ENCODE measurements at regions not wholly inside any gene's neighbourhood (a gene's known extent, or its start where the extent isn't known, plus 50 kb on each side); places are given as distances from the start of the nearest gene placed in this dataset.

DNA sequence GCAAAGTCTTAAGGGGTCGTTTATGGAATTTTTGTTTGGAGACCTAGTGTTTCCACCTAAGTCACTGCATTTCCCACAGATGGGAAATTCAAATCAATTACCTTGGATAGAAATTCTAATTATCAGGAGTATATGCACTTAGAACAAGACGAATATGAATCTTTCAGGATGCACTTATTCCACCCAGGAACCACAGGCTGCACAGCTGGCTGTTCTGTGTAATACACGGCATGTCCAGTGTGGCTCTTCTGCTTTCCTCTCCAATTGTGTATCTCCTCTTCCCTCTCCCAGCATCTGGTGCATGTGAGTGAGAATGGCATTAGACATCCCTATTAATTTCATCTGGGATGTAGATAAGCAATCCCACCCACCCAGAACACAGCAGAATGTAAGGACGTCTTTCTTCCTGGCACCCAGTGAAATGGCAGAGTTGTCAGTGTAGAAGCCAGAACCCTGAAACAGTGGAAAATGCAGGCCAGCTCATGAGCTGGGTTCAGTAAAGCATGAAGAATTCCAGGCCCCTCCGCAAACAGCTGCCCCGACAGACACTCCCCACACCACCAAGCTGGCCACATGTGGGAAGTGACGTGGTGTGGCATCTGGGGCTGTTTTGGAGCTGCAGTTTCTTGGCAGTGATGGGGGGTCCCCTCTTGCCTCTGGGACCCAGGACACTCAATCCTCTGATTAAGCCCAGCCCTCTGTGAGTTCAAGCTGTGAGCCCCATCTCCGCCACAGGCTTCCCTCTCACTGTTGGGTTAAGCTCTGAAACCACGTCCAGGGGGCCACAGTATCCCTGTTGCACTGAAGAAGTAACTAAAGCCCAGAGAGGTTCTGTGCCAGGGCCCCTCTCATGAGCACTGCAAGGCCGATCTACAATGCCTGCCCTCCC, 180.1 kb upstream of the CST7 start:
- DNase-seq = no peak
- intact Hi-C loops (cut with DNase I) = no loop called here
- WGBS, 2 donors = 73 to 82% methylated on average over 9 to 10 of the region's 10 CpGs
- Histone ChIP-seq H3K9me3 (no peaks in the 10 kb centered on the region), H3K27ac (no peak overlapping the region), H3K36me3 (no peaks in the 10 kb centered on the region), H3K4me3 (no peak overlapping the region), H3K4me1 (peaks cover 0 to 4% (median 0%) of the 10 kb centered on the region in 3 donors), H3K27me3 (peaks cover 0 to 21% (median 0%) of the 10 kb centered on the region in 4 donors)
- TF ChIP-seq, protein P1, sequence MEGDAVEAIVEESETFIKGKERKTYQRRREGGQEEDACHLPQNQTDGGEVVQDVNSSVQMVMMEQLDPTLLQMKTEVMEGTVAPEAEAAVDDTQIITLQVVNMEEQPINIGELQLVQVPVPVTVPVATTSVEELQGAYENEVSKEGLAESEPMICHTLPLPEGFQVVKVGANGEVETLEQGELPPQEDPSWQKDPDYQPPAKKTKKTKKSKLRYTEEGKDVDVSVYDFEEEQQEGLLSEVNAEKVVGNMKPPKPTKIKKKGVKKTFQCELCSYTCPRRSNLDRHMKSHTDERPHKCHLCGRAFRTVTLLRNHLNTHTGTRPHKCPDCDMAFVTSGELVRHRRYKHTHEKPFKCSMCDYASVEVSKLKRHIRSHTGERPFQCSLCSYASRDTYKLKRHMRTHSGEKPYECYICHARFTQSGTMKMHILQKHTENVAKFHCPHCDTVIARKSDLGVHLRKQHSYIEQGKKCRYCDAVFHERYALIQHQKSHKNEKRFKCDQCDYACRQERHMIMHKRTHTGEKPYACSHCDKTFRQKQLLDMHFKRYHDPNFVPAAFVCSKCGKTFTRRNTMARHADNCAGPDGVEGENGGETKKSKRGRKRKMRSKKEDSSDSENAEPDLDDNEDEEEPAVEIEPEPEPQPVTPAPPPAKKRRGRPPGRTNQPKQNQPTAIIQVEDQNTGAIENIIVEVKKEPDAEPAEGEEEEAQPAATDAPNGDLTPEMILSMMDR (IDR thresholded peaks at IDR 0.05) = no peak
- TF ChIP-seq POLR2A (IDR thresholded peaks at IDR 0.05) = no peak

DNA sequence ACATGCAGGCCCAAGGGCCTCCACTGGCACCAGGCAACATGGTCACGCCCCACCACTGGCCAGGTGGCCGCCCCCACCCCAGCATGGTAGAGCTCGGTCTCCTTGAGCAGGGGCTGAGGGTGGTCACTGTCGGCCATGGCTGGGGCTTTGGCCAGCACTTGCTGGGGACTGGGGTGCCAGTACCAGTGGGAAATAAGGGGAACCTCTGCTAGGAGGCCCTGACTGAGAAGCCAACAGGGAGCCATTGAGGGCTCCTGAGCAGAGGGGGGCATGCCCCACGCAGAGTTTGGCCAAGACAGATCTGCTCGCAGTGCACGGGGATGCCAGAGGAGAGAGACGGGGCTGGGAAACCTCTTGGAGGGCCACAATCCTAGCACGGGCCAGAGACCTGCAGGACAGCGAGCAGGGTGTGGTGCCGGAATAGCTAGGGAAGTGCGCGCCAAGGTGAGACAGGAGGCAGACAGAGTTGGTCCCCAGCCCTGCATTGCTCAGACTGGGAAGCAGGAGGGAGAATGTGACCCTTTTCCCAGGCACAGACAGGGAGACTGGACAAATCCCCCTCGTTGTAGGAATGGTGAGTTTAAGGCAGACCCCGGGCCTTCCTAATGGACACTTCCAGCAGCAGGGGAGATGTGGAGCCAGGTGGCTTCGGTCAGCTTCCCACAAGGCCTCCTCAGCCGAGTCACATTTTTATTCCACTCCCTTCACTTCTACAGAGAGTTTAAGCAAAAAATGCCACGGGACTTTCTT, 179.0 kb upstream of the CST7 start:
- no peaks in the 10 kb centered on the region for H3K9me3 ChIP-seq
- TF ChIP-seq POLR2A (IDR thresholded peaks at IDR 0.05) = no peak
- TF ChIP-seq, protein P1 (IDR thresholded peaks at IDR 0.05) = no peak
- H3K27me3 ChIP-seq = peaks cover 0 to 21% (median 0%) of the 10 kb centered on the region in 4 donors
- no peak for DNase-seq
- H3K4me1 ChIP-seq = peaks cover 0 to 4% (median 0%) of the 10 kb centered on the region in 3 donors
- 88 to 89% methylated on average over 13 to 14 of the region's 18 CpGs for WGBS, 2 donors
- no peak overlapping the region for H3K27ac ChIP-seq
- no peaks in the 10 kb centered on the region for H3K36me3 ChIP-seq
- intact Hi-C loops (cut with DNase I) = no loop called here
- no peak overlapping the region for H3K4me3 ChIP-seq

- intact Hi-C loops (cut with DNase I) = no loop called here
- no peak for TF ChIP-seq POLR2A (IDR thresholded peaks at IDR 0.05)
- TF ChIP-seq, protein P1 (IDR thresholded peaks at IDR 0.05) = no peak
Observed at GRCh38 chr20:24770628-24771541, 178.2 kb upstream of the CST7 start.

GRCh38 chr20:24771542-24772061, 177.5 kb upstream of the CST7 start:
- H3K27ac ChIP-seq = no peak overlapping the region
- no peaks in the 10 kb centered on the region for H3K9me3 ChIP-seq
- no peak for DNase-seq
- WGBS, 2 donors = 54 to 87% methylated on average over 6 of the region's 9 CpGs
- H3K27me3 ChIP-seq = peaks cover 0 to 21% (median 0%) of the 10 kb centered on the region in 4 donors
- no peaks in the 10 kb centered on the region for H3K36me3 ChIP-seq
- intact Hi-C loops (cut with DNase I) = no loop called here
- peaks cover 0 to 4% (median 0%) of the 10 kb centered on the region in 3 donors for H3K4me1 ChIP-seq
- TF ChIP-seq, protein P1 (IDR thresholded peaks at IDR 0.05) = no peak
- no peak for TF ChIP-seq POLR2A (IDR thresholded peaks at IDR 0.05)
- no peak overlapping the region for H3K4me3 ChIP-seq

More at GRCh38 chr20:24770628-24771541, 178.2 kb upstream of the CST7 start:
- DNase-seq = no peak
- no peaks in the 10 kb centered on the region for H3K9me3 ChIP-seq
- H3K27ac ChIP-seq = no peak overlapping the region
- peaks cover 0 to 4% (median 0%) of the 10 kb centered on the region in 3 donors for H3K4me1 ChIP-seq
- WGBS, 2 donors = 91 to 92% methylated on average over 14 of the region's 17 CpGs
- no peaks in the 10 kb centered on the region for H3K36me3 ChIP-seq
- peaks cover 0 to 21% (median 0%) of the 10 kb centered on the region in 4 donors for H3K27me3 ChIP-seq
- H3K4me3 ChIP-seq = no peak overlapping the region

Data from esophagus squamous epithelium (tissue), 5 donors.